CD1c-positive myeloid dendritic cell (primary cell): ENCODE measurements at regions not wholly inside any gene's neighbourhood (a gene's known extent, or its start where the extent isn't known, plus 50 kb on each side); places are given as distances from the start of the nearest gene placed in this dataset.
"Not testable (repeated sequence)": the region's sequence is repeated elsewhere in the genome, so short reads cannot be mapped to it uniquely, and the experiment has no call there.

Source experiments
- DNase-seq: peaks from one replicate; pipeline ENCODE4 v3.0.0-alpha.2; 2016; ENCODE audit errors: extremely low spot score

- DNase-seq = no peak
Observed at GRCh38 chr13:74298923-74299322, 164.7 kb upstream of the KLF12 start.

- DNase-seq = peak; percentile 64
Observed at GRCh38 chr13:74289861-74290773, 155.9 kb upstream of the KLF12 start.

GRCh38 chr13:74289107-74289506 is 154.9 kb upstream of the KLF12 start:
- DNase-seq = no peak

GRCh38 chr13:74288361-74288911 is 154.2 kb upstream of the KLF12 start:
- no peak for DNase-seq

GRCh38 chr13:74287724-74288169 is 153.5 kb upstream of the KLF12 start:
- DNase-seq = peak; percentile 87

GRCh38 chr13:74280795-74281490 is 146.7 kb upstream of the KLF12 start:
- DNase-seq = no peak

GRCh38 chr13:74280093-74280794 is 146.0 kb upstream of the KLF12 start:
- DNase-seq = no peak

GRCh38 chr13:74278901-74279300 is 144.7 kb upstream of the KLF12 start:
- DNase-seq = no peak

- no peak for DNase-seq
Observed at GRCh38 chr13:74274916-74275315, 140.7 kb upstream of the KLF12 start.

GRCh38 chr13:74273581-74273980 is 139.4 kb upstream of the KLF12 start:
- no peak for DNase-seq

GRCh38 chr13:74272826-74273225 is 138.6 kb upstream of the KLF12 start:
- DNase-seq = no peak

- no peak for DNase-seq
Observed at GRCh38 chr13:74270018-74270417, 135.8 kb upstream of the KLF12 start.

- DNase-seq = no peak
Observed at GRCh38 chr13:74266861-74267260, 132.7 kb upstream of the KLF12 start.

- DNase-seq = no peak
Observed at GRCh38 chr13:74266309-74266708, 132.1 kb upstream of the KLF12 start.

GRCh38 chr13:74264333-74264732 is 130.1 kb upstream of the KLF12 start:
- DNase-seq = no peak

- not testable (repeated sequence) for DNase-seq
Observed at GRCh38 chr13:74260420-74260819, 126.2 kb upstream of the KLF12 start.

GRCh38 chr13:74259641-74260040 is 125.4 kb upstream of the KLF12 start:
- DNase-seq = no peak

- DNase-seq = no peak
Observed at GRCh38 chr13:74258961-74259360, 124.8 kb upstream of the KLF12 start.

GRCh38 chr13:74256969-74257368 is 122.8 kb upstream of the KLF12 start:
- DNase-seq = no peak

- DNase-seq = no peak
Observed at GRCh38 chr13:74253161-74253560, 119.0 kb upstream of the KLF12 start.

- no peak for DNase-seq
Observed at GRCh38 chr13:74251778-74252519, 117.7 kb upstream of the KLF12 start.
